ENCODE measurements at regions not wholly inside any gene's neighbourhood (a gene's known extent, or its start where the extent isn't known, plus 50 kb on each side); places are given as distances from the start of the nearest gene placed in this dataset.

DNA sequence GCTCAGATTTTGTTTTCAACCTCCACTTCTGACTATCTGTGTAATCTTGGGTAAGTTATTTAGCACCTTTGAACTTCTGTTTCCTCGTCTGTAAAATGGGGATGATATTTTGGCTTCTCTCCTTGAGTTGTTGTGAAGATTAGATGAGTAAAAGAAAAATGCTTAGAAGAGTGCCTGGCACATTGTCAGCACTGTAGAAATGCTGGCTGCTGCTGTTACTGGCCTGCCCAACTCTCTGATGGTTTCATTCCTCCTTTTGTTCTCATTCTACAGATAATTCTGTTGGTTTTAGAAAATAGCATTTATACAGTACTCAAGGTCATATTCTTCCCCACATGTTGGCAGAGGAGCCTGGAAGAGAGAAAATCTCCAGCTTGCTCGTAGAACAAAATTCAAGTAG lies 547.2 kb upstream of the JAG1 start:
- Histone ChIP-seq H3K36me3 (ENCODE audit: insufficient read depth, low read length) (no peaks in the 10 kb centered on the region), H3K4me3 (ENCODE audit: low read length, poor library complexity, severe bottlenecking) (no peak overlapping the region), H3K4me1 (ENCODE audit: insufficient read depth, low read length, poor library complexity, severe bottlenecking) (no peaks in the 10 kb centered on the region), H3F3A (ENCODE audit: low read depth) (no peaks in the 10 kb centered on the region), H3K9me2 (replicated peaks; ENCODE audit: low read depth, low read length) (no peaks in the 10 kb centered on the region), H3K27me3 (ENCODE audit: insufficient read depth, low read length, poor library complexity, severe bottlenecking) (no peaks in the 10 kb centered on the region), H2AFZ (ENCODE audit: low read length) (no peak overlapping the region), H3K79me2 (ENCODE audit: insufficient read depth, low read length) (no peaks in the 10 kb centered on the region), H3K9me3 (ENCODE audit: insufficient read depth, low read depth, low read length) (no peaks in the 10 kb centered on the region), H3K9ac (ENCODE audit: low read depth, low read length, poor library complexity, severe bottlenecking) (no peak overlapping the region), H3K4me2 (ENCODE audit: low read depth, low read length, poor library complexity, severe bottlenecking) (no peak overlapping the region), H4K20me1 (ENCODE audit: insufficient read depth, low read length, poor library complexity, severe bottlenecking) (no peaks in the 10 kb centered on the region)
- TF ChIP-seq, protein P1, sequence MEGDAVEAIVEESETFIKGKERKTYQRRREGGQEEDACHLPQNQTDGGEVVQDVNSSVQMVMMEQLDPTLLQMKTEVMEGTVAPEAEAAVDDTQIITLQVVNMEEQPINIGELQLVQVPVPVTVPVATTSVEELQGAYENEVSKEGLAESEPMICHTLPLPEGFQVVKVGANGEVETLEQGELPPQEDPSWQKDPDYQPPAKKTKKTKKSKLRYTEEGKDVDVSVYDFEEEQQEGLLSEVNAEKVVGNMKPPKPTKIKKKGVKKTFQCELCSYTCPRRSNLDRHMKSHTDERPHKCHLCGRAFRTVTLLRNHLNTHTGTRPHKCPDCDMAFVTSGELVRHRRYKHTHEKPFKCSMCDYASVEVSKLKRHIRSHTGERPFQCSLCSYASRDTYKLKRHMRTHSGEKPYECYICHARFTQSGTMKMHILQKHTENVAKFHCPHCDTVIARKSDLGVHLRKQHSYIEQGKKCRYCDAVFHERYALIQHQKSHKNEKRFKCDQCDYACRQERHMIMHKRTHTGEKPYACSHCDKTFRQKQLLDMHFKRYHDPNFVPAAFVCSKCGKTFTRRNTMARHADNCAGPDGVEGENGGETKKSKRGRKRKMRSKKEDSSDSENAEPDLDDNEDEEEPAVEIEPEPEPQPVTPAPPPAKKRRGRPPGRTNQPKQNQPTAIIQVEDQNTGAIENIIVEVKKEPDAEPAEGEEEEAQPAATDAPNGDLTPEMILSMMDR (conservative IDR thresholded peaks at IDR 0.05; ENCODE audit: low read length): no peak
- no peak for TF ChIP-seq EZH2phosphoT487 (IDR thresholded peaks at IDR 0.05; ENCODE audit: borderline replicate concordance)

DNA sequence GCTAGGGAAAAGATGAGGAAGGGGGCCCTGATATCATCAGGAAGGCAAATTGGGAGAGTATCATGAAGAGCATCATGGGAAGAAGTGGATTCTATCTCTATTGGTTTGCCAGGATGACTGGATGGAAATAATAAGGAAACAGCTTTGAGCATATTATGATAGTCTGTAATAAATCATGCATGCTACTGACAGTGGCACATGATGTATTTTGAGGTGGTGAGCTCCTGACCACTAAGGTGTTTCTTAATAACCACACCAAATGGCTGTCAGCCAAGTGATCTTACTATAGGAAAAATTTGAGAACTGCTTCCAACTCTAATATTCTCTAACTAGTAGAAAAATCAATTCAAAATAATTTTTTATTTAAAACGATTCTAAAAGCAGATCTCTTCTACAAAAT lies 548.4 kb upstream of the JAG1 start:
- Histone ChIP-seq H3K9ac (ENCODE audit: low read depth, low read length, poor library complexity, severe bottlenecking) (no peak overlapping the region), H3F3A (ENCODE audit: low read depth) (no peaks in the 10 kb centered on the region), H3K27me3 (ENCODE audit: insufficient read depth, low read length, poor library complexity, severe bottlenecking) (no peaks in the 10 kb centered on the region), H3K9me2 (replicated peaks; ENCODE audit: low read depth, low read length) (no peaks in the 10 kb centered on the region), H4K20me1 (ENCODE audit: insufficient read depth, low read length, poor library complexity, severe bottlenecking) (no peaks in the 10 kb centered on the region), H3K36me3 (ENCODE audit: insufficient read depth, low read length) (no peaks in the 10 kb centered on the region), H3K79me2 (ENCODE audit: insufficient read depth, low read length) (no peaks in the 10 kb centered on the region), H3K4me2 (ENCODE audit: low read depth, low read length, poor library complexity, severe bottlenecking) (no peak overlapping the region), H2AFZ (ENCODE audit: low read length) (no peak overlapping the region), H3K4me3 (ENCODE audit: low read length, poor library complexity, severe bottlenecking) (no peak overlapping the region), H3K9me3 (ENCODE audit: insufficient read depth, low read depth, low read length) (no peaks in the 10 kb centered on the region), H3K4me1 (ENCODE audit: insufficient read depth, low read length, poor library complexity, severe bottlenecking) (no peaks in the 10 kb centered on the region)
- TF ChIP-seq, protein P1 (conservative IDR thresholded peaks at IDR 0.05; ENCODE audit: low read length): no peak
- TF ChIP-seq EZH2phosphoT487 (IDR thresholded peaks at IDR 0.05; ENCODE audit: borderline replicate concordance): no peak

DNA sequence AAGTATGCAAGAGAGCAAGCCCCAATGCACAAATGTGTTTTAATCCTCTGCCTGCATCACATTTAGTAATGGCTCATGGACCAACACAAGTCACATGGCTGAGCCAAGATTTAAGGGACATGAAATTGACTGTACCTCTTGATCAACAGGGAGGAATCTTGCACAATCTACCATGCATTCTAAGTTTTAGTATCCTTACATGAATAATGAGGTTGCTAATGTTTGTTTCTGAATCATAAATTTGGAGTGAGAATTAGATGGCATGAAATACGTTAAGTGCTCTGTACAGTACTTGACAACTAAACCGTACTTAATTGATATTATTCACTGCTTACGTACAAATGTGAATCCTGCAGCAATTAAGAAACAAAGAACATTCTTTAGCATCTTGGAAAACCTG lies 553.8 kb upstream of the JAG1 start:
- H3K79me2 ChIP-seq (ENCODE audit: insufficient read depth, low read length): no peaks in the 10 kb centered on the region
- no peak for TF ChIP-seq EZH2phosphoT487 (IDR thresholded peaks at IDR 0.05; ENCODE audit: borderline replicate concordance)
- TF ChIP-seq, protein P1 (conservative IDR thresholded peaks at IDR 0.05; ENCODE audit: low read length): no peak
- H3K4me1 ChIP-seq (ENCODE audit: insufficient read depth, low read length, poor library complexity, severe bottlenecking): no peaks in the 10 kb centered on the region
- H3K27me3 ChIP-seq (ENCODE audit: insufficient read depth, low read length, poor library complexity, severe bottlenecking): no peaks in the 10 kb centered on the region
- H4K20me1 ChIP-seq (ENCODE audit: insufficient read depth, low read length, poor library complexity, severe bottlenecking): no peaks in the 10 kb centered on the region
- H3K9me3 ChIP-seq (ENCODE audit: insufficient read depth, low read depth, low read length): no peaks in the 10 kb centered on the region
- H3K9me2 ChIP-seq (replicated peaks; ENCODE audit: low read depth, low read length): no peaks in the 10 kb centered on the region
- no peak overlapping the region for H3K4me3 ChIP-seq (ENCODE audit: low read length, poor library complexity, severe bottlenecking)
- H2AFZ ChIP-seq (ENCODE audit: low read length): no peak overlapping the region
- no peak overlapping the region for H3K4me2 ChIP-seq (ENCODE audit: low read depth, low read length, poor library complexity, severe bottlenecking)
- no peak overlapping the region for H3K9ac ChIP-seq (ENCODE audit: low read depth, low read length, poor library complexity, severe bottlenecking)
- no peaks in the 10 kb centered on the region for H3F3A ChIP-seq (ENCODE audit: low read depth)
- no peaks in the 10 kb centered on the region for H3K36me3 ChIP-seq (ENCODE audit: insufficient read depth, low read length)
